GM18951 (cell line): ENCODE measurements at regions not wholly inside any gene's neighbourhood (a gene's known extent, or its start where the extent isn't known, plus 50 kb on each side); places are given as distances from the start of the nearest gene placed in this dataset.
"Not testable (repeated sequence)": the region's sequence is repeated elsewhere in the genome, so short reads cannot be mapped to it uniquely, and the experiment has no call there.

Experiments
- POLR2A ChIP-seq: IDR thresholded peaks from 4 replicates; pipeline ENCODE4 v1.6.1; 2011; ENCODE audit warnings: mild to moderate bottlenecking; ENCODE audit not compliant: insufficient read length, insufficient read depth; ENCODE audit errors: extremely low read depth
- in situ Hi-C: fragments of 300-500 bp; cut with MboI; formaldehyde crosslinking; loops from one replicate; pipeline ENCODE4 v1.12.0; 2022; ENCODE audit warnings: low sequenced_read_pairs, mixed read lengths, inconsistent platforms; ENCODE audit not compliant: unreplicated experiment

DNA sequence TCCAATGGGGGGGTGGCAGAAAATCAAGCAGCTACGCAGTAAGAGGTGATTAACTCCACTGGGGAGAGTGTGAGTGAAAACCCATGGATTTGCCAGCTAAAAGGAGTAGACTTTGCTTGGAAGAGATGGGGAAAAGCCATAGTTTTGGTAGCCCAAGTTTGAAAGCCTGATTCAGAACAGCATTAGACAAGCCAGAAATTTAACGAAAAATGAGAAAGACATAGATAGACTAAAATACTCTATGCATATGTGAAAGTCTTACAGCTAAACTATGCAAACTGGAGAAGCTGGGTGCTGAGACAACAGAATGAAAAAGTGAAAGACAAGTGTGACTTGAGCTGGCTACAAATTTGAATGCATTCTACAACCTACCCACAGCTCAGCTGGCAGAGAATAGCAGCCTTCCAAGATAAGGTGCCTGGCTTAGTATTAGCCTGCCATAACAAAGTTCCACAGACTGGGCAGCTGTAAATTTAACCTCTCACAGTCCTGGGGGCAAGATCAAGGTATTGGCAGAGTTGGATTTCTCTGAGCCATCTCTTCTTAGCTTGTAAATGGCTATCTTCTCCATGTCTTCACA is 156.6 kb downstream of the CDC14C start:
- in situ Hi-C loops = no loop called here
- TF ChIP-seq POLR2A = no peak

GRCh38 chr7:49088017-49088416 is 163.7 kb downstream of the CDC14C start:
- no peak for TF ChIP-seq POLR2A
- in situ Hi-C loops = no loop called here

- in situ Hi-C loops = no loop called here
- no peak for TF ChIP-seq POLR2A
Observed at GRCh38 chr7:49089717-49090116, 165.4 kb downstream of the CDC14C start.

DNA sequence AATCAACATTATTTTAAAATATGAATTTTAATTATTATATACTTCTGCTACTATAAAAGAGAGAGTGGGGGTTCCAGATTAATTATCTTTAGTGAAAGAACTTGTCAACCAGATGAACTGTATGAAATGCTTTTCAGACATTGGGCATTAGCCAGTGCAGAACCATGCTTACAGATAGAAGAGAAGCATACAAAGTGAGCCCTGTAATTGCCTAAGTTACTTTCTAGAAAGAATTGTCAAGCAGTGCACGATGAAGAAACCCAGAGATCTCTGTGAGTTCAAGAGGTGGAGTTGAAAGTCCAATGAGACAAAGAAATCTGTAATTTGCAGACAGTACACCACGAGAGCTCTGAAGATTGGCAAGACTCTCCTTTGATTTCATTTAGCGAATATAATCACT is 166.7 kb downstream of the CDC14C start:
- no peak for TF ChIP-seq POLR2A
- in situ Hi-C loops = no loop called here

GRCh38 chr7:49091519-49091918 is 167.2 kb downstream of the CDC14C start:
- no peak for TF ChIP-seq POLR2A
- in situ Hi-C loops = no loop called here

- in situ Hi-C loops = no loop called here
- TF ChIP-seq POLR2A = no peak
Observed at GRCh38 chr7:49093218-49093617, 168.9 kb downstream of the CDC14C start.

GRCh38 chr7:49094866-49095265 is 170.5 kb downstream of the CDC14C start:
- in situ Hi-C loops = no loop called here
- TF ChIP-seq POLR2A = no peak

GRCh38 chr7:49099587-49100326 is 175.4 kb downstream of the CDC14C start:
- in situ Hi-C loops = no loop called here
- no peak for TF ChIP-seq POLR2A

GRCh38 chr7:49100908-49101740 is 176.8 kb downstream of the CDC14C start:
- in situ Hi-C loops = not testable (repeated sequence)

GRCh38 chr7:49102411-49102810 is 178.1 kb downstream of the CDC14C start:
- in situ Hi-C loops = no loop called here
- no peak for TF ChIP-seq POLR2A

DNA sequence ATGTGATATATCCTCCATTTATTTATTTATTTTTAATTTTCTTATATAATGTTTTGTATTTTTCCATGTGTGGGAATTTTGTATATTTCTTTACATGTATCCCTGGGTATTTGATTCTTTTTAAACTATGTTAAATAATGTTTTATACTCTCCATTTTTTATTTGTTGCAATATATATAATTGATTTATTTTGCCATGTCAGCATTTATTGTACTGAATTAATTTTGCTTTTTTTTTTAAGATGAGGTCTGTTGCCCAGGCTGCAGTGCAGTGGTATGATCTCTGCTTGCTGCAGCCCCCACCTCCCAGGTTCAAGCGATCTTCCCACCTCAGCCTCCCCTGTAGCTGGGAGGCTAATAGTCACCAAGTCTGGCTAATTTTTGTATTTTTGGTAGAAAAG is 187.4 kb downstream of the CDC14C start:
- in situ Hi-C loops = no loop called here
- TF ChIP-seq POLR2A = no peak

DNA sequence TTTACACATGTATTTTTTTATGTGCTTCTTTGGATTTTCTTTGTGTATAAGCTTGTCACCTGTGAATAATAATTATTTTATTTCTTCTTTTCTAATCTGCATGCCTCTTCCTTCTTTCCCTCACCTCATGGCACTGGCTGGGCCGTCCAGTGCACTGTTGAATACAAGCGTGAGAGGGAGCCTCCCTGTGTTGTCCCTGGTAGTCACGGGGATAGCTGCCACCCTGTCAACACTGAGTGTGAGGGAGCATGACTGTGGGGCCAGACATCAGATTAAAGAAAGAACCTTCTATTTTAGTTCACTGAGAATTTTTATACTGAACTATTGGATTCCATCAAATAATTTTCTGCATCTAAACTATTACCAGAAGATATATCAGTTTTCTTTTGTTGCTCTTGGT is 187.9 kb downstream of the CDC14C start:
- in situ Hi-C loops = no loop called here
- TF ChIP-seq POLR2A = no peak

DNA sequence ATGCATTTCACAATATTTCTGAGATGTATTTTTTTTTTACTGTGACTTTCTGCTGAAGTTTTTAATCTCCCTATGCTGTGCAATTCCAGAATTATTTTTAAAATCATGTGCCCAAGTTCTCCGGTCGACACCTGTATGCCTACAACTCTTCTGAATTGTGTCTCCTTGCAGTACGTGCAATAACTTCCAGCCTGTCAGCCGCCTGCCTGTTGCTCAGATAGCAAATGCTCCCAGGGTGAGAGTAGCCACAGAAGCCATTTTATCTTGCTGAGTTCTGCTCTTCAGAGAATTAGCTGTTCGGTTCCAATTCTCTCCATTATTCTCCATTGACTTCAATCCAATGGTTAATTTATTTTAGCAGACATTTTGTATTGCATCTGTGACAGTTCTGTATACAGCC is 188.3 kb downstream of the CDC14C start:
- in situ Hi-C loops = no loop called here
- TF ChIP-seq POLR2A = no peak

DNA sequence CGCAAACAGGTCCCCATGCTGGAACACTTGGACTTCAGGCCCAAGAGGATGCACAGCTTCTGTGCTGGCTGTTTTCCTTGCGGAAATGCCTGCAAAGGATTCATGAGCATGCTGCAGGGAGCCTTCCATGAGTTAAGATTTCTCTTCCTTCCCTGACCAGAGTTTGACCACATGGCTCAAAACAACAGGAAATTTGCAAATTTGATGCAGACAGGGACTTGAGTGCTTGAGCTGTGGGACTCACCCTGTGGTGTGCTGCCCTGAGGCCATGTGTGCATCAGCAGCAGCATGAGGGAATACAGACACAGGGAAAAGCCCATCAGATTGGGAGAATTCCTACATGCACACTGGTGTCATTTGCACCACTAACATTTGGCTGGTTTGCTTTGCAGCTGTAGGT is 195.4 kb downstream of the CDC14C start:
- no peak for TF ChIP-seq POLR2A
- in situ Hi-C loops = no loop called here

GRCh38 chr7:49125246-49125645 is 200.9 kb downstream of the CDC14C start:
- in situ Hi-C loops = no loop called here
- TF ChIP-seq POLR2A = no peak
